ELF-1 (cell line): ENCODE measurements at regions not wholly inside any gene's neighbourhood (a gene's known extent, or its start where the extent isn't known, plus 50 kb on each side); places are given as distances from the start of the nearest gene placed in this dataset.

Source experiments
- DNase-seq: peaks from one replicate; pipeline ENCODE4 v3.0.0-alpha.2; 2016; ENCODE audit warnings: low read depth, low spot score

GRCh38 chr15:88707771-88708654 is 69.2 kb downstream of the ISG20 start:
- DNase-seq: no peak

GRCh38 chr15:88708655-88709054 is 69.8 kb downstream of the ISG20 start:
- no peak for DNase-seq

GRCh38 chr15:88710027-88710715 is 71.4 kb downstream of the ISG20 start:
- DNase-seq: no peak

- DNase-seq: no peak
Measured at GRCh38 chr15:88711806-88712205, 73.0 kb downstream of the ISG20 start.

- DNase-seq: no peak
Measured at GRCh38 chr15:88714782-88715372, 76.1 kb downstream of the ISG20 start.

- DNase-seq: no peak
Measured at GRCh38 chr15:88716543-88717381, 77.9 kb downstream of the ISG20 start.

GRCh38 chr15:88717382-88718031 is 78.7 kb downstream of the ISG20 start:
- no peak for DNase-seq

DNA sequence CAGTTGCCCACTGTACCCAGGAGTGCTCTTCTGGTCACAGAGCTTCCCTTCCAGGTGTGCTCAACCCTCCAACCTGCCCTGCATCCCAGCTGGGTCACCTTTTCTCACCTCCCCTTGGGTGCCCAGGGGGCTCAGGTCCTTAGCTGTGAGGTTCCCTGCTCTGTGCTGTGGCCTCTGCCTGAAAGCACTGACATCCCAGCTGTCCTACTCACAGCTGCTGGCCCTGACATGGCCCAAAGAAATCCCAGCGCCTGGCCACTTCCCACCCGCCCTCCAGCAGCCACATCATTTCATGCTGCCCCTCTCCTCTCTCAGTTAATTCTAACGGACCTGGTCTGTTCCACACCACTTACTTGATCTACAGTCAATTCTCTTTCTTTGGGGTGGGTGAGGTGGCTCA is 79.9 kb downstream of the ISG20 start:
- DNase-seq: no peak

DNA sequence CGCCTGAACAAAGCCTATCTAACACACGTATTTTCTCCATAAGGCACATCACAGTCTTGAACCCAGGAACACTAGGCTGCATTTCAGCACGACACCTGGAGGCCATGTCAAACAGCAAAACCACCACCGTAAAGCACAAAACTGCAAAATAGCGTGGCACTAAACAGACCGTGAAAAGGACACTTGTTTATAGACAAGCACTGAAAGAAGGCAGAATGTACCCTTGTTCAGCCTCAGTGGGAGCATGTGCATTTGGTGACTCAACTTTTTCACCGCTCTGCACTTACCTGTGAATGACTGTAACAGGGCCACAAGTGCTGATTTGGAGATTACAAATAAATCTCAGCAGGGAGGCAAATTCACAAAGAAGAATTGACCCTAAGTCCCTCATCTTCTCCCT is 80.8 kb downstream of the ISG20 start:
- DNase-seq: no peak

DNA sequence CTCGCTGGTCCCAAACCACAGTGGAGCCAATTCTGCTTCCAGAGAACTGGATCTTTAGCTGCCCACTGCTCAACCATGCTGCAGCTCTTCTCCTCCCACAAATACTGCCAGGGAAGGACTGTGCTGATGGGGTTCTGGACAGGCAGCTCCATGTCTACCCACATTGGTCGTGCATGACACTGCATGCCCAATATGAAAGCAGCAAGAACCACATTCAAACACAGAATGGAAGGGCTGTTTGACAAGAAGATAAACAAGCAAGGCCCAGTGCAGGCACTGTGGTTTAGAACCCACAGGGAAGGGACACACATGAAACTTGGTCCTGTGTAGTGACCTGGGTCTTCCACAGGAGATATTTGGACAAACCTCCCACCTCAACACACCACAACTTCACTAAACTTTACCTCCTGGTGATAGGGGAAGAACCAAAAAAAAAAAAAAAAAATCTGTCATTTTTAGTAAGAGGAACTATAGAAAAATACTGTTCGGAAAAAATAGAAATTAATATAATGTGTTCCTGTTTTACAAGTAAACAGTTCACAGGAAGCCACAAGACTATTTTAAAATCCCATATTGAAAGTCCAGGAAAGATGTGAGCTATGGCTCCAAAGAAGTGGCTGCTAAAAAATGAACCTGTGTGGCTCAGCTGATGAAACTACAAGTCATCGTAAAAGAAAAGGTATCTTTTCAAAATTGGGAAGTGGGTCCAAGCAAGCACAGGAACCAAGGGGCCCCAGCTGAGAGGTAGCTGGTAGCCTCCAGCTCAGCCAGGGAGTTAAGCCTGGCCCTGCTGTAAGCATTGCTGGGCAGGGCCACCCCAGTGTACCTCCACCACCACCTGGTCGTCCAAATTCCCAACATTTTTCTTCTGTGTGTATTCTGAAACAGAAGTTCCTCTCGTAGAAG is 77.7 kb upstream of the ACAN start:
- DNase-seq: no peak

GRCh38 chr15:88727439-88727838 is 75.8 kb upstream of the ACAN start:
- DNase-seq: peak; percentile 13

GRCh38 chr15:88729581-88729980 is 73.7 kb upstream of the ACAN start:
- no peak for DNase-seq

- no peak for DNase-seq
Measured at GRCh38 chr15:88730751-88731150, 72.5 kb upstream of the ACAN start.

DNA sequence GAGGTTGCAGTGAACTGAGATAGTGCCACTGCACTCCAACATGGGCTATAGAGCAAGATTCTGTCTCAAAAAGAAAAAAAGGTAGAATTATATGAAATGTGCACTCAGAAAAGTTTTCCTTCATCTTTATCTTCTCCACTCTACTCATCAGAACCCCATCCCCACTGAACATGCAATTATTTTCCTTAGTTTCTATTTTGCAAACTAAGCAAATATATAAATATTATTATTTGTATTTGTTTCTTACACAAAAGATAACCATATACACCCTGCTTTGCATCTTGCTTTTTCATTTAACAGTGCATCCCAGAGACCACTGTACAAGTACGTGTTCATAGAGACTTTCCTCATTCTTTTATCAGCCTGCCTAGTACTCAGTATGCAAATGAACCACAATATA is 68.0 kb upstream of the ACAN start:
- DNase-seq: no peak

DNA sequence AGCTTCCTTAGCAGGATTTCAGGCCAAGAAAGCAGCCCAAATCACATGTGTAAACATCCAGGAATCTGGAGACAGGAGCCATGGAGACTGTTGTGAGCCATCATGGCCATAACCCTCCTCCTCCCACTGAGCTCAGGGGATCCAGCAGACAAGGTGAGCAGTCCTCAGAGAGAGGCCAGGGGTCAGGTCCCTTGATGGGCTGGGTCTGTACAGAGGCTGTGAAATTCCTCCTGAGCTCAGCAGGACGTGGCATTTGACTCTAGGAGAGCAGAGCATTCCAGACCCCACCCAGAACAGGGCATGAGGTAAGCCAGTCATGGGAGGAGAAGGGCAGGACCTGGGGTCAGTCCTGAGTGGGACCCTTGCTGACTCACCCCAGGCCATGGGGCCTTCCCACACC is 67.0 kb upstream of the ACAN start:
- DNase-seq: peak; percentile 22

DNA sequence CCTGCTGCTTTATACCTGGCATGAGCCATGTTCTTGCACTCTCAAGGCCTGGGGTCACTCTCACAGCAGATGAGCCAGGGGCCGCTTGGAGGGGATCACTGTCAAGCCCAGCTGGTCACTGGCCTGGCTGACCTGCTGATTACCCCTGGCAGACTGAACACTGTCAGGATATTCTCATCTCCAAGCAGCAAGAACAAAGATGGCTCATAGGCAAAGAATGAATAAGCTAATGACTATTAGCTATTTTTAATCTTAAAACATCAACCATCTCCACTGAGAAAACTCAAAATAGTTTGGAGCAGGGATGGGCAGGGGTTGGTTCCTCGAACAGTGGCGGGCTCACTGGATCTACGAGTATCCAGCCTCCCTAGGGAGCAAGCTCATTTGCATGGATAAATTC is 64.4 kb upstream of the ACAN start:
- DNase-seq: no peak

GRCh38 chr15:88739541-88739940 is 63.7 kb upstream of the ACAN start:
- DNase-seq: no peak

- no peak for DNase-seq
Measured at GRCh38 chr15:88740356-88740755, 62.9 kb upstream of the ACAN start.

- DNase-seq: no peak
Measured at GRCh38 chr15:88741046-88741445, 62.2 kb upstream of the ACAN start.

- no peak for DNase-seq
Measured at GRCh38 chr15:88741671-88742070, 61.6 kb upstream of the ACAN start.
